ENCODE measurements at regions not wholly inside any gene's neighbourhood (a gene's known extent, or its start where the extent isn't known, plus 50 kb on each side); places are given as distances from the start of the nearest gene placed in this dataset.

DNA sequence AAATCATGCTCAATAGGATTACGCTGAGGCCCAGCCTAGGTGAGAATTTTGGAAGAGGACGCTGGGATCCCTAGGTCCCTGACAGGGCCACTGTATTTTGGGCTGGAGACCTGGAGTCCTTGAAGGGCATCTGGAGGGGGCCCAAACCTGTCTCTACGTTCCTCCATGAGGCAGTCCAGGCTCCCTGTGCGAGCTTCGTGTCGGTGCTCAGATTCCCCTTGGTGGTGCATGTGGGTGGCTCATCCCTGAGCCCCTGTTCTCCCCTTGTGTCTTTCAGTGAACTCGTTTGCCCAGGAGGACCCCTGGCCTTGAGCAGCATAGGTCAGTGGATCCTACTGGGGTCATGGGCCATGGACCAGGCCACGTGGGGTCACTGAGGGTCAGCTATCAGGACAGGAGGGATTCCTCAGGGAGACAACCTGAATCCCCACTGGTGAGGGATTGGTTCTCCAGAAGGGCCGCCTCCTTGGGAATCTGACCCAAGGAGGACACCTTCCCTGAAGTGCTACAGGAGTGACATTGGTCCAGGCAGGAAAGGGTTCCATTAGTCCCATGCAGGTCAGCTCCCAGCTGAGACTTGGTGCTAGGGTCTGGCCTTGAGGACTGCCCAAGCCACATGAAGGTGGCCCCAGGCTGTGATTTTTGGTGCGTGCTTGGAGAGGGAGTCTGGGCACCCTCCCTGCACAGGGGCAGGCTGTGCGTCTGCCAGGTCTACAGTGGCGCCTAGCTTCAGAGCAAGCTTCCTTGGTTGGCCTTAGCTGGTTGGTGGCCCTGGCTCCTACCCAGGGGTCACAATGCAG, 229.8 kb downstream of the SNRPN start:
- TF ChIP-seq MYC (IDR thresholded peaks at IDR 0.05; ENCODE audit: low read depth, low read length) (no peak), POLR2A (IDR thresholded peaks at IDR 0.05; ENCODE audit: extremely low read depth, insufficient read length) (no peak)
- TF ChIP-seq, protein P1, sequence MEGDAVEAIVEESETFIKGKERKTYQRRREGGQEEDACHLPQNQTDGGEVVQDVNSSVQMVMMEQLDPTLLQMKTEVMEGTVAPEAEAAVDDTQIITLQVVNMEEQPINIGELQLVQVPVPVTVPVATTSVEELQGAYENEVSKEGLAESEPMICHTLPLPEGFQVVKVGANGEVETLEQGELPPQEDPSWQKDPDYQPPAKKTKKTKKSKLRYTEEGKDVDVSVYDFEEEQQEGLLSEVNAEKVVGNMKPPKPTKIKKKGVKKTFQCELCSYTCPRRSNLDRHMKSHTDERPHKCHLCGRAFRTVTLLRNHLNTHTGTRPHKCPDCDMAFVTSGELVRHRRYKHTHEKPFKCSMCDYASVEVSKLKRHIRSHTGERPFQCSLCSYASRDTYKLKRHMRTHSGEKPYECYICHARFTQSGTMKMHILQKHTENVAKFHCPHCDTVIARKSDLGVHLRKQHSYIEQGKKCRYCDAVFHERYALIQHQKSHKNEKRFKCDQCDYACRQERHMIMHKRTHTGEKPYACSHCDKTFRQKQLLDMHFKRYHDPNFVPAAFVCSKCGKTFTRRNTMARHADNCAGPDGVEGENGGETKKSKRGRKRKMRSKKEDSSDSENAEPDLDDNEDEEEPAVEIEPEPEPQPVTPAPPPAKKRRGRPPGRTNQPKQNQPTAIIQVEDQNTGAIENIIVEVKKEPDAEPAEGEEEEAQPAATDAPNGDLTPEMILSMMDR (IDR thresholded peaks at IDR 0.05; ENCODE audit: low read depth, low read length), result no peak
- TF ChIP-seq, protein P2, sequence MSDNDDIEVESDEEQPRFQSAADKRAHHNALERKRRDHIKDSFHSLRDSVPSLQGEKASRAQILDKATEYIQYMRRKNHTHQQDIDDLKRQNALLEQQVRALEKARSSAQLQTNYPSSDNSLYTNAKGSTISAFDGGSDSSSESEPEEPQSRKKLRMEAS (IDR thresholded peaks at IDR 0.05; ENCODE audit: low read depth, low read length), result no peak
- no peak for DNase-seq (ENCODE audit: low read depth)
- H3K4me3 ChIP-seq (ENCODE audit: low read depth, low read length), result no peak overlapping the region

DNA sequence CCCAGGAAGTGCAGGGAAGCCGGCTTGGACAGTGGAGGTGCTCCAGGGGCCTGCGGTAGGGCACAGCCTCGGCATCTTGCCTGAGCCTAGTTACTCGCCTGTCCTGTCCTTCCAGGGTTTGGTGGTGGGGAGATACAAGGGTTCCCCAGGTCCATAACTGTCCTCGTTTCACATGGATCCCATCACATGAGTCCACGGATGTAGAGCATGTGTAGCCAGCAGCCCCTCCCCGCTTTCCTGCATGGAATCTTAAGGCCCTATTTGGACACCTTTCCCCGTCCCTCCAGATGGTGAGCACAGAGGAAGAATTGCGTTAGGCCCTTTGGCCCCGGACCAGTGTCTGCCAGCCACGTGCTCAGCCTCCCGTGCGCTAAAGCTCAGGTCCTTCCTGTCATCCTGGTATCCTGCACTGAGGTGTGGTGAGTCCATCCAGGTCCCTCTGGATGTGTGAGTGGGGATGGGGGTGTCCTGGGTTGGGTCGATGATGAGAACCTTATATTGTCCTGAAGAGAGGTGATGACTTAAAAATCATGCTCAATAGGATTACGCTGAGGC, 230.4 kb downstream of the SNRPN start:
- H3K4me3 ChIP-seq (ENCODE audit: low read depth, low read length), result no peak overlapping the region
- DNase-seq (ENCODE audit: low read depth), result no peak
- TF ChIP-seq POLR2A (IDR thresholded peaks at IDR 0.05; ENCODE audit: extremely low read depth, insufficient read length), result no peak
- no peak for TF ChIP-seq MYC (IDR thresholded peaks at IDR 0.05; ENCODE audit: low read depth, low read length)
- TF ChIP-seq, protein P1 (IDR thresholded peaks at IDR 0.05; ENCODE audit: low read depth, low read length), result no peak
- TF ChIP-seq, protein P2 (IDR thresholded peaks at IDR 0.05; ENCODE audit: low read depth, low read length), result no peak

DNA sequence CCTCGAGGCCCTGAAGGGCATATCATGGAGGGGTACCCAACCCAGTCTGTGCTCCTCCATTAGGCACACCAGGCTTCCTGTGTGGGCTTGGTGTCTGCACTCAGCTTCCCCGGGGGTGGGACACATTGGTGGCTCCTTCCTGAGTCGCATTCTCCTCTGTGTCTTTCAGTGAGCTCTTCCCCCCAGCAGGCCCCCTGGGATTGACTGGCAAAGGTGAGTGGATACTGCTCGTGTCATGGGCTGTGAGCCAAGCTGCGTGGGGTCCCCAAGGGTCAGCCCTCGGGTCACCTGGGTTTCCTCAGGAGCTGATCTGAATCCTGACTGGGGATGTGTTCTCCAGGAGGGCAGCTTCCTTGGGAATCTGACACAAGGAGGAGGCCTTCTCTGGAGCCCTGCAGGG, 231.0 kb downstream of the SNRPN start:
- H3K4me3 ChIP-seq (ENCODE audit: low read depth, low read length), result no peak overlapping the region
- TF ChIP-seq MYC (IDR thresholded peaks at IDR 0.05; ENCODE audit: low read depth, low read length), result no peak
- TF ChIP-seq, protein P1 (IDR thresholded peaks at IDR 0.05; ENCODE audit: low read depth, low read length), result no peak
- no peak for TF ChIP-seq POLR2A (IDR thresholded peaks at IDR 0.05; ENCODE audit: extremely low read depth, insufficient read length)
- TF ChIP-seq, protein P2 (IDR thresholded peaks at IDR 0.05; ENCODE audit: low read depth, low read length), result no peak
- DNase-seq (ENCODE audit: low read depth), result no peak

DNA sequence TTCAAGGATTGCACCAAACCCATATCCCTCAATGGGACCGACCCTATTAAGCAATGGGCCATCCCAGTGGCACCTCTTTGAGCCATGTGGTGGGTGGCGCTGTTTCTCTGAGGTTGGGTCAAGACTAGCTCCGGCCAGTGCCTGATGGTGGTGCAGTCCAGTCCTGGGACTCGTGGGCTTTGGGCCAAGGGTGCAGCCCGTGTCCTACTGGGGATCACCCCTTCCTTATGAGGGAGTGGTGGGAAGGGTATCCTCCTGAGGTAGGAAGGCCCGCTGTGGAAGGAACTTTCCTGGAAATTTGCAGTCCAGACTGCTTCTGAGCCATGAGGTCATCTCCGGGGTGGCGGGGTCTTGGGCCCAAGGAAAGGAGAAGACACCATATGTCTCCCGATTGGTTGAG, 231.6 kb downstream of the SNRPN start:
- TF ChIP-seq, protein P1 (IDR thresholded peaks at IDR 0.05; ENCODE audit: low read depth, low read length), result no peak
- TF ChIP-seq MYC (IDR thresholded peaks at IDR 0.05; ENCODE audit: low read depth, low read length), result no peak
- TF ChIP-seq POLR2A (IDR thresholded peaks at IDR 0.05; ENCODE audit: extremely low read depth, insufficient read length), result no peak
- TF ChIP-seq, protein P2 (IDR thresholded peaks at IDR 0.05; ENCODE audit: low read depth, low read length), result no peak
- no peak overlapping the region for H3K4me3 ChIP-seq (ENCODE audit: low read depth, low read length)
- no peak for DNase-seq (ENCODE audit: low read depth)

DNA sequence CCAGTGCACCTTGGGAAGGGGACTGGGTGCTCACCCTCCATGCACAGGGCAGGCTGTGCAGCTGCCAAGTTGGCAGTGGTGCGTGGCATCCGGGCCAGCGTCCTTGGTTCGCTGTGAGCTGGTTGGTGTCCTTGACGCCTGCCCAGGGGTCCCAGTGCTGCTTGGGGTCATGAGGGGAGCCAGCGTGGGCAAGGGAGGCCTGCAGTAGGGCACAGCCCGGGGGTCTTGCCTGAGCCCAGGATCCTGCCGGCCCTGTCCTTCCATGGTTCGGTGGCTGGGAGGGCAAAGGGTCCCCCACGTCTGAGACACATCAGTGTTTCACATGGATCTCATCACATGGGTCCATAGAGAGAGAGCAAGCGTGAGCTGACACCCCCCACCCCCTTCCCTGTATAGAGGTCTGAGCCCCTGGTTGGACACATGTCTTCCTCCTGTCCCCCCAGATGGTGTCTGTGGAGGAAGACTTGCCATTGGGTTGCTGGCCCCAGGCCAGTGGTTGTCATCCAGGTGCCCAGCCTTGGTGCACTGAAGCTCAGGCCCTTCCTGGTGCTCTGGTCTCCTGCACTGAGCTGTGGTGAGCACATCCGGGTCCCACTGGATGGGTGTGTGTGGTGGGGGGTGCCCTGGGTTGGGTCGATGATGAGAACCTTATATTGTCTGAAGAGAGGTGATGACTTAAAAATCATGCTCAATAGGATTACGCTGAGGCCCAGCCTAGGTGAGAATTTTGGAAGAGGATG, 232.3 kb downstream of the SNRPN start:
- no peak for DNase-seq (ENCODE audit: low read depth)
- H3K4me3 ChIP-seq (ENCODE audit: low read depth, low read length), result no peak overlapping the region
- TF ChIP-seq MYC (IDR thresholded peaks at IDR 0.05; ENCODE audit: low read depth, low read length) (no peak), POLR2A (IDR thresholded peaks at IDR 0.05; ENCODE audit: extremely low read depth, insufficient read length) (no peak)
- TF ChIP-seq, protein P2 (IDR thresholded peaks at IDR 0.05; ENCODE audit: low read depth, low read length), result no peak
- TF ChIP-seq, protein P1 (IDR thresholded peaks at IDR 0.05; ENCODE audit: low read depth, low read length), result no peak

Data from NB4 (cell line).